ENCODE measurements at regions not wholly inside any gene's neighbourhood (a gene's known extent, or its start where the extent isn't known, plus 50 kb on each side); places are given as distances from the start of the nearest gene placed in this dataset.

DNA sequence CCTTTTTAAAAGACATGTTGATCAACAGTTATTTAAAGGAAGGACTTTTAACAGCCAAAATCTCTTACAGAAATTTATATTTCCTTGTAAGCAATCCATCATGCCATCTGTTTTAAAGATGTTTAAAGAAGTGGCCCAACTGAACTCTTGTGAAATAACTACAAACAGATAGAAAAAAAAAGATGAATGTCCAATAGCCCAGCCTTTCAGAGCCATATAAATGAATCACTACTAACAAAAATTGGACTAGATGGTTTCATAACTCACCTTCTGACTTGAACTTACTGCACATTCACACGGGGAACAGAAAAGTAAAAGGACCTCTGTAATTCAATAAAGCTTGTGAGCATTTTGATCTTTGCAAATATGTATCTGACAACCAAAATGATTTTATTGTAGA is 319.0 kb upstream of the CHAC2 start:
- Histone ChIP-seq H3K27me3 (ENCODE audit: control insufficient read depth, insufficient read depth, low read length) (no peaks in the 10 kb centered on the region), H3K36me3 (ENCODE audit: control insufficient read depth, insufficient read depth, low read length) (no peaks in the 10 kb centered on the region), H3K4me3 (ENCODE audit: low read depth, low read length) (no peak overlapping the region)
- TF ChIP-seq, protein P1, sequence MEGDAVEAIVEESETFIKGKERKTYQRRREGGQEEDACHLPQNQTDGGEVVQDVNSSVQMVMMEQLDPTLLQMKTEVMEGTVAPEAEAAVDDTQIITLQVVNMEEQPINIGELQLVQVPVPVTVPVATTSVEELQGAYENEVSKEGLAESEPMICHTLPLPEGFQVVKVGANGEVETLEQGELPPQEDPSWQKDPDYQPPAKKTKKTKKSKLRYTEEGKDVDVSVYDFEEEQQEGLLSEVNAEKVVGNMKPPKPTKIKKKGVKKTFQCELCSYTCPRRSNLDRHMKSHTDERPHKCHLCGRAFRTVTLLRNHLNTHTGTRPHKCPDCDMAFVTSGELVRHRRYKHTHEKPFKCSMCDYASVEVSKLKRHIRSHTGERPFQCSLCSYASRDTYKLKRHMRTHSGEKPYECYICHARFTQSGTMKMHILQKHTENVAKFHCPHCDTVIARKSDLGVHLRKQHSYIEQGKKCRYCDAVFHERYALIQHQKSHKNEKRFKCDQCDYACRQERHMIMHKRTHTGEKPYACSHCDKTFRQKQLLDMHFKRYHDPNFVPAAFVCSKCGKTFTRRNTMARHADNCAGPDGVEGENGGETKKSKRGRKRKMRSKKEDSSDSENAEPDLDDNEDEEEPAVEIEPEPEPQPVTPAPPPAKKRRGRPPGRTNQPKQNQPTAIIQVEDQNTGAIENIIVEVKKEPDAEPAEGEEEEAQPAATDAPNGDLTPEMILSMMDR (IDR thresholded peaks at IDR 0.05; ENCODE audit: insufficient read depth, low read length, poor library complexity, severe bottlenecking) = no peak
- DNase-seq (ENCODE audit: low read depth) = no peak

DNA sequence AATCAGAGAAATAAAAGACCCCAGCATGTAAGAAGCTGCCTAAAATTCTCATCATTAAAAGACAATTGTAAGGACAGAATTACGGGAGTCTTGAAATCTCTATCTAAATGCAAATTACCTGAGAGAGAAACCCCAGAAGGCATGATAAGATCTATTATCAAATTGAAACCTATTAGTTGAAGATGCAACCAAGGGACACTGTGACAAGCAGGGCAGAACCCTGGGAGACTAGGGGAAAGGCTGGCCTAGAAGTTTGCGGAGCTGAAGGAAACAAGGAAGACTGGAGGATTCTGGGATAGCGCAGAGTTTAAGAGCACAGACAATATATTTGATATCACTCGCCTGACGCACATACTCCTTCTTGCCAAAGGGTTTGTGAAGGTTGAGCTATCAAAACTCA is 319.5 kb upstream of the CHAC2 start:
- Histone ChIP-seq H3K36me3 (ENCODE audit: control insufficient read depth, insufficient read depth, low read length) (no peaks in the 10 kb centered on the region), H3K4me3 (ENCODE audit: low read depth, low read length) (no peak overlapping the region), H3K27me3 (ENCODE audit: control insufficient read depth, insufficient read depth, low read length) (no peaks in the 10 kb centered on the region)
- TF ChIP-seq, protein P1 (IDR thresholded peaks at IDR 0.05; ENCODE audit: insufficient read depth, low read length, poor library complexity, severe bottlenecking) = no peak
- DNase-seq (ENCODE audit: low read depth) = no peak

DNA sequence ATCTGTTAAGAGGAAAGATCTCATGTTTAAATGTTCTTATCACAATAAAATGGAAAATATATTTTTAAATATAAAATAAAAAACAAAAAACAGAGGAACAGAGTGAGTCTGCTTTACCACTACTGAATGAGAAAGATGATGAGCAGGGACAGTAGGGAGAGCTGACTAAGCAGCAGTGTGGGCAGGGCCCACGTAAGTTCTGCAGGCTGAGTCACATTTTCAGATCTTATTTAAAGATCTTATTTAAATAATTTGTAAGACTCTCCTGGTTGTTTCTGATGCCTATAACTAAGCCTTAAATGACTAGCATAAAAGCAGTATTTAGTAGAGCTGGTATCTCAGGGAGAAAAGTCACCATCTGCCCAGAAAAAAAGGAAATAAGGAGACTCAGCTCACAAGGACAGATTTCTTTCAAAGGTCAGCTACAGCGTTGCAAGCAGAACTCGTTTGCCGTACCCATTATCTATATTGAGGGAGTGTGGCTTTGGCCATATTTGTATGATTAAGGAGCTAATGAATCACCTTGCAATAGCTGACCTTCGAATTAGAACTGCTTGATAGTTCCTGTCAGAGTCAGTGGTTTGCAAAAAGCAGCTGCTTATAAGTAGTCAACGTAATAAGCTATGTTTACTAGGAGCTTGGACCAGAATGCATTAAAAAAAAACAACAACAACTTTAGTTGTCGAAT is 322.1 kb upstream of the CHAC2 start:
- no peaks in the 10 kb centered on the region for H3K36me3 ChIP-seq (ENCODE audit: control insufficient read depth, insufficient read depth, low read length)
- TF ChIP-seq, protein P1 (IDR thresholded peaks at IDR 0.05; ENCODE audit: insufficient read depth, low read length, poor library complexity, severe bottlenecking) = no peak
- no peak overlapping the region for H3K4me3 ChIP-seq (ENCODE audit: low read depth, low read length)
- H3K27me3 ChIP-seq (ENCODE audit: control insufficient read depth, insufficient read depth, low read length) = no peaks in the 10 kb centered on the region
- DNase-seq (ENCODE audit: low read depth) = no peak

DNA sequence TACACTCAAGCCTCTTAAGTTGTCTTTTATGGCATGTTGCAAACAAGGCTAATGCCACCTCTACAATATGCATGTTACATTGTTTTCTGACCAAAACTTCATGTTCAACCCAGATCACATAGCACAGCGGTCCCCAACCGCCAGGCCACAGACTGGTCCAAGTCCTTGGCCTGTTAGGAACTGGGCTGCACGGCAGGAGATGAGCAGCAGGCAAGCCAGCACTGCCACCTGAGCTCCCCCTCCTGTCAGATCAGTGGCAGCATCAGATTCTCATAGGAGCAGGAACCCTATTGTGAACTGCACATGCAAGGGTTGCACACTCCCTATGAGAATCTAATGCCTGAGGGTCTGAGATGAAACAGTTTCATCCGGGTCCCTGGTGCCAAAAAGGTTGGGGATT is 324.8 kb upstream of the CHAC2 start:
- Histone ChIP-seq H3K27me3 (ENCODE audit: control insufficient read depth, insufficient read depth, low read length) (no peaks in the 10 kb centered on the region), H3K36me3 (ENCODE audit: control insufficient read depth, insufficient read depth, low read length) (no peaks in the 10 kb centered on the region), H3K4me3 (ENCODE audit: low read depth, low read length) (no peak overlapping the region)
- TF ChIP-seq, protein P1 (IDR thresholded peaks at IDR 0.05; ENCODE audit: insufficient read depth, low read length, poor library complexity, severe bottlenecking) = peak; percentile 9
- no peak for DNase-seq (ENCODE audit: low read depth)

DNA sequence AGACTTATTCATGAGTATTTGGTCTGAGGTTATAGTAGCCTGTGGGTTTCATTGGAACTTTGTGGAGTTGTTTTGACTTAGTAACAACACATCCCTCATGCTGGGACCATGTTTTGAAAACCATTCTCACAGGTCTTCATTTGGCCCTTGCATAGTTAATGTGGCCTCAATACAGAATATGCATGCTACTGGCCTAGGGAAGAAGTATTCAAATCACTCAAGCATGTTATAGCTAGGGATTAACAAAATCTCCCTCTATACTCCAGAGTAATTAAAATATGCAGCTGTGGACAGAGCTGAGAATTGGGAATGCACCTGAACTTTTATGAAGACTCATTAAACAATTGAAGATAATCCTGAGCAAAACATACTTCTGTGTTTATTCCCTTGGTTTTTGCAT is 325.5 kb upstream of the CHAC2 start:
- DNase-seq (ENCODE audit: low read depth) = no peak
- Histone ChIP-seq H3K4me3 (ENCODE audit: low read depth, low read length) (no peak overlapping the region), H3K36me3 (ENCODE audit: control insufficient read depth, insufficient read depth, low read length) (no peaks in the 10 kb centered on the region), H3K27me3 (ENCODE audit: control insufficient read depth, insufficient read depth, low read length) (no peaks in the 10 kb centered on the region)
- TF ChIP-seq, protein P1 (IDR thresholded peaks at IDR 0.05; ENCODE audit: insufficient read depth, low read length, poor library complexity, severe bottlenecking) = no peak

DNA sequence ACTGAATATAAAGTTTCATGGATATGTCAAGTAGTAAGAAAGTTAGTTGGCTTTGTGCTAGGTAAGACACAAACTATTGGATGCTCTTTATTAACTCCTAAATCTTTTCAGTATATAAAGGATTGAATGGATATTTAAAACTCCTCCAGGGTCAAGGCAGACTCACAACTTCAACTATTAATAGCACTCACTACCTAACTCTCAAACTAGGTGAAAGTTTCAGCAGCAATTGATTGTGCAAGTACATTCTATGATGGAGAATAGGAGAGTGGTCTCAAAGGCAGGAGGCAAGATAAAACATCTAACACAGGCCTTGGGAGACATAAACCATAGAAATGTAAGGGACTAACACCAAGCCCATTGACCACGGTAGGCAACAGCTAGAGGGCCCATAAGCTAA is 328.9 kb upstream of the CHAC2 start:
- Histone ChIP-seq H3K27me3 (ENCODE audit: control insufficient read depth, insufficient read depth, low read length) (no peaks in the 10 kb centered on the region), H3K4me3 (ENCODE audit: low read depth, low read length) (no peak overlapping the region), H3K36me3 (ENCODE audit: control insufficient read depth, insufficient read depth, low read length) (no peaks in the 10 kb centered on the region)
- no peak for DNase-seq (ENCODE audit: low read depth)
- TF ChIP-seq, protein P1 (IDR thresholded peaks at IDR 0.05; ENCODE audit: insufficient read depth, low read length, poor library complexity, severe bottlenecking) = no peak
